ENCODE measurements at regions not wholly inside any gene's neighbourhood (a gene's known extent, or its start where the extent isn't known, plus 50 kb on each side); places are given as distances from the start of the nearest gene placed in this dataset.

- DNase-seq = no peak
Measured at GRCh38 chr10:3537518-3537917, 247.5 kb downstream of the KLF6 start.

GRCh38 chr10:3535001-3535400 is 250.0 kb downstream of the KLF6 start:
- no peak for DNase-seq

GRCh38 chr10:3534433-3534832 is 250.6 kb downstream of the KLF6 start:
- DNase-seq = no peak

GRCh38 chr10:3533296-3533695 is 251.7 kb downstream of the KLF6 start:
- no peak for DNase-seq

- DNase-seq = no peak
Measured at GRCh38 chr10:3532644-3533043, 252.4 kb downstream of the KLF6 start.

- DNase-seq = no peak
Measured at GRCh38 chr10:3531670-3532069, 253.3 kb downstream of the KLF6 start.

GRCh38 chr10:3530783-3531645 is 254.0 kb downstream of the KLF6 start:
- no peak for DNase-seq

GRCh38 chr10:3530346-3530745 is 254.7 kb downstream of the KLF6 start:
- DNase-seq = no peak

GRCh38 chr10:3529691-3530090 is 255.3 kb downstream of the KLF6 start:
- no peak for DNase-seq

GRCh38 chr10:3528823-3529403 is 256.1 kb downstream of the KLF6 start:
- DNase-seq = no peak

- no peak for DNase-seq
Measured at GRCh38 chr10:3528271-3528670, 256.7 kb downstream of the KLF6 start.

GRCh38 chr10:3527869-3528268 is 257.1 kb downstream of the KLF6 start:
- DNase-seq = no peak

GRCh38 chr10:3526727-3527501 is 258.1 kb downstream of the KLF6 start:
- no peak for DNase-seq

- DNase-seq = no peak
Measured at GRCh38 chr10:3525832-3526449, 259.1 kb downstream of the KLF6 start.

- no peak for DNase-seq
Measured at GRCh38 chr10:3524086-3524960, 260.7 kb downstream of the KLF6 start.

GRCh38 chr10:3523309-3524050 is 261.5 kb downstream of the KLF6 start:
- DNase-seq = no peak

GRCh38 chr10:3516923-3517255 is 268.1 kb downstream of the KLF6 start:
- DNase-seq = no peak

- no peak for DNase-seq
Measured at GRCh38 chr10:3516234-3516922, 268.6 kb downstream of the KLF6 start.

GRCh38 chr10:3514691-3515090 is 270.3 kb downstream of the KLF6 start:
- no peak for DNase-seq

- no peak for DNase-seq
Measured at GRCh38 chr10:3512263-3512662, 272.7 kb downstream of the KLF6 start.

- no peak for DNase-seq
Measured at GRCh38 chr10:3511483-3511882, 273.5 kb downstream of the KLF6 start.

Data from GF-D8 (cell line).